ENCODE measurements at regions not wholly inside any gene's neighbourhood (a gene's known extent, or its start where the extent isn't known, plus 50 kb on each side); places are given as distances from the start of the nearest gene placed in this dataset.

DNA sequence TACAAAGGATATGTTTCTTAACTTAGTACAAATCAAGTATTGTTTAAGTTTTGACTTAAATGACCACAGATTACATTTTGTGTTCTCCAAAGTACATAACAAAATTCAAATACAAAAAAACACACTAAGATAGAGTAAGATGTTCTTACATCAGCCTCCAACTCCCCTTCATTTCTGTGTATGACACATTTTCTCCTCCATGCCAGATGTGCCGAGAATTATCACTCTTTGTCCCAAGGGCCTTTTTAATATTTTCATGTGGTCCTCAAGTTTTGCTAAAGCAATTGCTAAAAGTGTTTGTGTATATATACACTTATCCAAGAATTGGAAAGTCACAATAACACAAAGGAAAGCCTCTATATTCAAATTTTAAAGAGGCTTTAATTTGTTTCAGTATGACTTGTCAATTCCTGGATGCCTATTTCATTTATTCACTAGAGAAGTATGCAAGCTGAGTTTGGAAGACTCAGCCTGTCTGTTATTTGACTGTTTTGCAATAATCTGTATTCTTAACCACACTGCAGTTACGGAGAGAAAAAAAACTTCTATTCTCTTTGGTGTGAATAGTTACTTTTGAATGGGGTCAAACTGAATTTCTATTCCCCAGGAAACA lies 586.4 kb upstream of the SEMA3D start:
- intact Hi-C loops (cut with micrococcal nuclease) = no loop called here
- no peaks in the 10 kb centered on the region for H3K36me3 Mint-ChIP-seq (ENCODE audit: low read depth)

DNA sequence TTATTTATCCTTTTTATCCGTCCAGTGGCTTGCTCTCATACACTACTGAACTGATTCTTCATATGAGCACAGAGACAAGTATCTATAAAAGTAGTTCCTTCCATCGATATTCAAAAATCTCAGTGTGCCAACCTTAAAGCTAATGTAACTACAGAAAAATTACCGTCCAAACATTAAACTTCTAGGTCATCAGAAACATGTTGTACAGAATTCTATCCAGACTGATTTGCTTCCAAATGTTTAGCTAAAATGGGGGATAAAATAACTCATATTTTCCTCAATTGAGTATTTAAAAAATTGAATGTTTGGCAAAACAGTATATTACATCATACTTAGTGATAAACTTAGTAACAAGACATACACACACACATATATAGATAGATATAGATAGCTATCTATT lies 584.7 kb upstream of the SEMA3D start:
- H3K36me3 Mint-ChIP-seq (ENCODE audit: low read depth) = no peaks in the 10 kb centered on the region
- H3K27ac Mint-ChIP-seq = no peak overlapping the region
- H3K27me3 Mint-ChIP-seq (ENCODE audit: insufficient read depth) = no peaks in the 10 kb centered on the region
- no peaks in the 10 kb centered on the region for H3K4me1 Mint-ChIP-seq (ENCODE audit: low read depth)
- H3K4me3 Mint-ChIP-seq = no peak overlapping the region
- no peak for DNase-seq (ENCODE audit: low spot score)
- intact Hi-C loops (cut with micrococcal nuclease) = no loop called here
- H3K9me3 Mint-ChIP-seq = no peaks in the 10 kb centered on the region

More for the DNA sequence above, 586.4 kb upstream of the SEMA3D start:
- H3K4me1 Mint-ChIP-seq (ENCODE audit: low read depth) = no peaks in the 10 kb centered on the region
- no peak overlapping the region for H3K27ac Mint-ChIP-seq
- no peaks in the 10 kb centered on the region for H3K9me3 Mint-ChIP-seq
- H3K4me3 Mint-ChIP-seq = no peak overlapping the region
- no peaks in the 10 kb centered on the region for H3K27me3 Mint-ChIP-seq (ENCODE audit: insufficient read depth)
- no peak for DNase-seq (ENCODE audit: low spot score)

DNA sequence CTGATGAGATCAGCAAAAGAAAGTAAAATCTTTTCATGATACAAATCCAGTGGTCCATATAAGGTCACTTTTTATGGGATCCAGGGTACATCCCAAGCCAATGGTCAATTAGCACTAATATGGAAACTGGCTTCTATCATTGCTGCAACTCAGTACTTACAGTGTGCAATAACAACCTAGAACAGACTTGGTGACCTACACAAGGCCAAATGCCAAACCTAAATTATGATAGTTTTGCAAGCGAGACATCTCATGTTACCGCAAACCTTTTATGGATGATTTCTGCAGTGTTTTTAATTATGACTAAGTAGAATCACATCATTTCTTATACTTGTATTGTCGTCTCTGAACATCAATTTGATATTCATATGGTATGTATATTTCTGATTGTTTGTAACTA lies 583.5 kb upstream of the SEMA3D start:
- Mint-ChIP-seq H3K27me3 (ENCODE audit: insufficient read depth) (no peaks in the 10 kb centered on the region), H3K4me3 (no peak overlapping the region), H3K36me3 (ENCODE audit: low read depth) (no peaks in the 10 kb centered on the region), H3K27ac (no peak overlapping the region), H3K4me1 (ENCODE audit: low read depth) (no peaks in the 10 kb centered on the region), H3K9me3 (no peaks in the 10 kb centered on the region)
- no peak for DNase-seq (ENCODE audit: low spot score)
- intact Hi-C loops (cut with micrococcal nuclease) = no loop called here

GRCh38 chr7:85765698-85766298 lies 578.9 kb upstream of the SEMA3D start:
- H3K4me1 Mint-ChIP-seq (ENCODE audit: low read depth) = no peaks in the 10 kb centered on the region
- H3K27me3 Mint-ChIP-seq (ENCODE audit: insufficient read depth) = no peaks in the 10 kb centered on the region
- no peaks in the 10 kb centered on the region for H3K36me3 Mint-ChIP-seq (ENCODE audit: low read depth)
- DNase-seq (ENCODE audit: low spot score) = no peak
- no peak overlapping the region for H3K27ac Mint-ChIP-seq
- H3K9me3 Mint-ChIP-seq = no peaks in the 10 kb centered on the region
- intact Hi-C loops (cut with micrococcal nuclease) = no loop called here
- no peak overlapping the region for H3K4me3 Mint-ChIP-seq

DNA sequence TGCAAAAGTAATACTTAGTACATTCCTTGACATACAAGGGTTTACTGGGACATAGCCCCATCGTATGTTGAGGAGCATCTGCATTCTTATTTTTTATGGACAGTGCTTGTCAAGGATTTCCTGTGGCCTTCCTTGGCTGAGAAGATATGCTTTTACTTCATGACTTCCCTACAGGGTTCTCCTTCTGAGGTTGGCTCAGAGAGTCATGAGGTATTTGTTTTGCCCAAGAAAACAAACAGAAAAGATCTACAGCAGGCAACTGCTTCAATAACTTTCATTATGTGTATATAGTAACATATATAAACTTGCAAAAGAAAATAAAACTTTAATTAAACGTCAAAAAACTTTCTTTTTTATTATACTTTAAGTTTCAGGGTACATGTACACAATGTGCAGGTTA lies 577.2 kb upstream of the SEMA3D start:
- Mint-ChIP-seq H3K36me3 (ENCODE audit: low read depth) (no peaks in the 10 kb centered on the region), H3K4me3 (no peak overlapping the region), H3K27ac (no peak overlapping the region), H3K27me3 (ENCODE audit: insufficient read depth) (no peaks in the 10 kb centered on the region), H3K4me1 (ENCODE audit: low read depth) (no peaks in the 10 kb centered on the region), H3K9me3 (no peaks in the 10 kb centered on the region)
- intact Hi-C loops (cut with micrococcal nuclease) = no loop called here
- DNase-seq (ENCODE audit: low spot score) = no peak

GRCh38 chr7:85757348-85757747 lies 570.5 kb upstream of the SEMA3D start:
- intact Hi-C loops (cut with micrococcal nuclease) = no loop called here
- Mint-ChIP-seq H3K9me3 (peaks cover 6% of the 10 kb centered on the region), H3K4me1 (ENCODE audit: low read depth) (no peaks in the 10 kb centered on the region), H3K27ac (no peak overlapping the region), H3K36me3 (ENCODE audit: low read depth) (no peaks in the 10 kb centered on the region), H3K4me3 (no peak overlapping the region), H3K27me3 (ENCODE audit: insufficient read depth) (no peaks in the 10 kb centered on the region)
- DNase-seq (ENCODE audit: low spot score) = no peak

GRCh38 chr7:85750454-85750949 lies 563.6 kb upstream of the SEMA3D start:
- H3K27ac Mint-ChIP-seq = no peak overlapping the region
- intact Hi-C loops (cut with micrococcal nuclease) = loop anchor here (2.0 kb wide), 1 partner anchor 720 kb away; no protein-coding TSS in a partner anchor
- no peak for DNase-seq (ENCODE audit: low spot score)
- no peak overlapping the region for H3K4me3 Mint-ChIP-seq
- no peaks in the 10 kb centered on the region for H3K36me3 Mint-ChIP-seq (ENCODE audit: low read depth)
- H3K9me3 Mint-ChIP-seq = peaks cover 10% of the 10 kb centered on the region
- no peaks in the 10 kb centered on the region for H3K27me3 Mint-ChIP-seq (ENCODE audit: insufficient read depth)
- no peaks in the 10 kb centered on the region for H3K4me1 Mint-ChIP-seq (ENCODE audit: low read depth)

- intact Hi-C loops (cut with micrococcal nuclease) = loop anchor here (2.0 kb wide), 1 partner anchor 719 kb away; no protein-coding TSS in a partner anchor
- Mint-ChIP-seq H3K4me1 (ENCODE audit: low read depth) (no peaks in the 10 kb centered on the region), H3K4me3 (no peak overlapping the region), H3K27me3 (ENCODE audit: insufficient read depth) (no peaks in the 10 kb centered on the region), H3K36me3 (ENCODE audit: low read depth) (no peaks in the 10 kb centered on the region), H3K27ac (no peak overlapping the region), H3K9me3 (peaks cover 4% of the 10 kb centered on the region)
- no peak for DNase-seq (ENCODE audit: low spot score)
Measured at GRCh38 chr7:85749696-85750453, 563.0 kb upstream of the SEMA3D start.

DNA sequence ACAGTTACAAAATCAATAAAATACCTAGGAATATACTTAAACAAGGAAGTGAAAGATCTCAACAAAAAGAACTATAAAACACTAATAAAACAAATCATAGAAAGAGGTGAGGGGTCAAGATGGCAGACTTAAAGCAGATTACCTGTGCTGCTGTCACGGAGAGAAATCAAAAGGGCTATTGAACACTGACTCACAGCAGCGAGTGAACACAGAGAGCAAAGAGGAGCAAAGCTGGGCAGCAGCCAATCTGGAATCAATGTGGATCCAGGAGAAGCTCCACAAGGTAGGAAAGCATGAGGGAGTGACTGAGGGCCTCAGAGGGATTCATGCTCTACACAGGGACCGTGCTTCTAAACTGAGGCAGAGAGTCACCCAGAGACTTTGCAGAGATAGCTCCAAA lies 562.0 kb upstream of the SEMA3D start:
- peaks cover 4% of the 10 kb centered on the region for H3K9me3 Mint-ChIP-seq
- no peaks in the 10 kb centered on the region for H3K36me3 Mint-ChIP-seq (ENCODE audit: low read depth)
- H3K27me3 Mint-ChIP-seq (ENCODE audit: insufficient read depth) = no peaks in the 10 kb centered on the region
- H3K27ac Mint-ChIP-seq = no peak overlapping the region
- no peak for DNase-seq (ENCODE audit: low spot score)
- no peaks in the 10 kb centered on the region for H3K4me1 Mint-ChIP-seq (ENCODE audit: low read depth)
- intact Hi-C loops (cut with micrococcal nuclease) = no loop called here
- H3K4me3 Mint-ChIP-seq = no peak overlapping the region

DNA sequence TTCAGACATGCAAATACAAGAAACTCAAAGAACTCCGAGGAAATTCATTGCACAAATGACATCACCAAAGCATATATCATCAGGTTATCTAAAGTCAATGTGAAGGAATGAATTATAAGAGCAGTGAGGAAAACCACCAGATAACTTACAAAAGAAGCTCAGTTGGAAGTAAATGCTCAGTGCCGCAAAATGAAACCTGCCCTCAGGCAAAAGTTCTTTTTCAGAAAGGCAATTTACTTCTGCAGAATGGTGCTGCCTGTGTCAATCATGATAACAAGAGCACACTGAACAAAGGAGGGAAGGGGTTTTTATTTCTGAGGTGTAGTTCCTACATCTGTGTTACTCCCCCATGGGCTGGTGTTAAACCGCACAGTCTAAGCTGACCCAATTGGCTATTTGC lies 550.6 kb upstream of the SEMA3D start:
- DNase-seq (ENCODE audit: low spot score) = no peak
- Mint-ChIP-seq H3K4me3 (no peak overlapping the region), H3K9me3 (no peaks in the 10 kb centered on the region), H3K4me1 (ENCODE audit: low read depth) (no peaks in the 10 kb centered on the region), H3K27ac (no peak overlapping the region), H3K36me3 (ENCODE audit: low read depth) (no peaks in the 10 kb centered on the region), H3K27me3 (ENCODE audit: insufficient read depth) (no peaks in the 10 kb centered on the region)
- intact Hi-C loops (cut with micrococcal nuclease) = no loop called here

DNA sequence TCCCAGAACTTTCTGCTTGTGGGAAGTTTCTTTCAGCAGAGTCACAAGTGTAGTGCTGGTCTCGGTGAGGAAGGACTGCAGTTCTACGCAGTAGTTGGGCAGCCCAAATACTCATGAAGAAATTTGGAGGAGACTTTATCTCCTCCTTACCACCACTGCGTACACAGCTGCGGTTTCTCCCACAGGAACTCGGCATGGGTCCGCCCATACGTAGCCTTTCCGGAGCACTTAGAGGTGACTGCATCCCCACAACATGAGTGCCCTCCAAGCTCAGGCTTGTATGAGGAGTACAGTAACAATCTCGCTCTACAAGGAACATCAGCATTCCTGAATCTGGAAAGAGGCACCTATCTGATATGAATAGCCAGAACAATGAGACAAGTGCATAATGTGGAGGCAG lies 549.2 kb upstream of the SEMA3D start:
- Mint-ChIP-seq H3K4me1 (ENCODE audit: low read depth) (no peaks in the 10 kb centered on the region), H3K9me3 (peaks cover 3% of the 10 kb centered on the region), H3K36me3 (ENCODE audit: low read depth) (no peaks in the 10 kb centered on the region), H3K27ac (no peak overlapping the region), H3K27me3 (ENCODE audit: insufficient read depth) (no peaks in the 10 kb centered on the region), H3K4me3 (no peak overlapping the region)
- no peak for DNase-seq (ENCODE audit: low spot score)
- intact Hi-C loops (cut with micrococcal nuclease) = no loop called here

DNA sequence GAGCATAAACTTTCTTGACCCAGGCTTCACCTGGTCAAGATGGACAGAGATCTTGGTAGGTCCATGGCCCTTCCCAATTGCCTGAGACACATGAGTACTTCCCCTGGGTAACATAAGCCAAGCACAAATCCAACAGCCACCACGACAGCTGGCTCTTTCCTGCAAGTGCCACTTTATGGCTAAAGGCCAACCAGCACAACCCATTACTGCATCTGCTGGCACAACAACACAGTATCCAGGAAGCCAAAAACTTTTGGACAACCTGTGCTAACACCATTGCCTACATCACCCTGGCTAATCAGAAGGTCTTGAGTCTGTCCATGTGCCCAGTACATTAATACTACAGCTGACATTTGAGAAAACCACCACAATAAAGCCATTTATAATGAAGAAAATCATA lies 548.0 kb upstream of the SEMA3D start:
- H3K27ac Mint-ChIP-seq = no peak overlapping the region
- H3K4me1 Mint-ChIP-seq (ENCODE audit: low read depth) = no peaks in the 10 kb centered on the region
- no peaks in the 10 kb centered on the region for H3K36me3 Mint-ChIP-seq (ENCODE audit: low read depth)
- no peak overlapping the region for H3K4me3 Mint-ChIP-seq
- peaks cover 3% of the 10 kb centered on the region for H3K9me3 Mint-ChIP-seq
- intact Hi-C loops (cut with micrococcal nuclease) = no loop called here
- H3K27me3 Mint-ChIP-seq (ENCODE audit: insufficient read depth) = no peaks in the 10 kb centered on the region
- DNase-seq (ENCODE audit: low spot score) = no peak

GRCh38 chr7:85733169-85733915 lies 546.5 kb upstream of the SEMA3D start:
- H3K36me3 Mint-ChIP-seq (ENCODE audit: low read depth) = no peaks in the 10 kb centered on the region

More at GRCh38 chr7:85733169-85733915, 546.5 kb upstream of the SEMA3D start:
- intact Hi-C loops (cut with micrococcal nuclease) = no loop called here
- no peak for DNase-seq (ENCODE audit: low spot score)
- no peak overlapping the region for H3K27ac Mint-ChIP-seq
- H3K4me1 Mint-ChIP-seq (ENCODE audit: low read depth) = no peaks in the 10 kb centered on the region
- H3K27me3 Mint-ChIP-seq (ENCODE audit: insufficient read depth) = no peaks in the 10 kb centered on the region
- H3K9me3 Mint-ChIP-seq = peaks cover 3% of the 10 kb centered on the region
- H3K4me3 Mint-ChIP-seq = no peak overlapping the region
